ENCODE measurements at regions not wholly inside any gene's neighbourhood (a gene's known extent, or its start where the extent isn't known, plus 50 kb on each side); places are given as distances from the start of the nearest gene placed in this dataset.
"Not testable (repeated sequence)": the region's sequence is repeated elsewhere in the genome, so short reads cannot be mapped to it uniquely, and the experiment has no call there.

- no peak for DNase-seq (ENCODE audit: low read depth)
- no peak overlapping the region for H3K4me3 ChIP-seq (ENCODE audit: low read depth, low read length)
- no peak for TF ChIP-seq CTCF (IDR thresholded peaks at IDR 0.05; ENCODE audit: control insufficient read depth, extremely low read depth, insufficient read depth)
Measured at GRCh38 chr9:88916894-88917293, 74.4 kb upstream of the S1PR3 start.

GRCh38 chr9:88917375-88917774, 73.9 kb upstream of the S1PR3 start:
- TF ChIP-seq CTCF (IDR thresholded peaks at IDR 0.05; ENCODE audit: control insufficient read depth, extremely low read depth, insufficient read depth), result no peak
- no peak for DNase-seq (ENCODE audit: low read depth)
- H3K4me3 ChIP-seq (ENCODE audit: low read depth, low read length), result no peak overlapping the region

GRCh38 chr9:88918537-88918936, 72.7 kb upstream of the S1PR3 start:
- not testable (repeated sequence) for H3K4me3 ChIP-seq (ENCODE audit: low read depth, low read length); DNase-seq (ENCODE audit: low read depth)

GRCh38 chr9:88920645-88921044, 70.6 kb upstream of the S1PR3 start:
- TF ChIP-seq CTCF (IDR thresholded peaks at IDR 0.05; ENCODE audit: control insufficient read depth, extremely low read depth, insufficient read depth), result peak; percentile 26
- no peak overlapping the region for H3K4me3 ChIP-seq (ENCODE audit: low read depth, low read length)
- DNase-seq (ENCODE audit: low read depth), result no peak

- no peak overlapping the region for H3K4me3 ChIP-seq (ENCODE audit: low read depth, low read length)
- no peak for DNase-seq (ENCODE audit: low read depth)
- no peak for TF ChIP-seq CTCF (IDR thresholded peaks at IDR 0.05; ENCODE audit: control insufficient read depth, extremely low read depth, insufficient read depth)
Measured at GRCh38 chr9:88922091-88922490, 69.2 kb upstream of the S1PR3 start.

GRCh38 chr9:88923092-88923491, 68.2 kb upstream of the S1PR3 start:
- DNase-seq (ENCODE audit: low read depth), result no peak
- TF ChIP-seq CTCF (IDR thresholded peaks at IDR 0.05; ENCODE audit: control insufficient read depth, extremely low read depth, insufficient read depth), result no peak
- no peak overlapping the region for H3K4me3 ChIP-seq (ENCODE audit: low read depth, low read length)

GRCh38 chr9:88923653-88924288, 67.5 kb upstream of the S1PR3 start:
- TF ChIP-seq CTCF (IDR thresholded peaks at IDR 0.05; ENCODE audit: control insufficient read depth, extremely low read depth, insufficient read depth), result no peak
- no peak for DNase-seq (ENCODE audit: low read depth)
- H3K4me3 ChIP-seq (ENCODE audit: low read depth, low read length), result no peak overlapping the region
